ENCODE measurements at regions not wholly inside any gene's neighbourhood (a gene's known extent, or its start where the extent isn't known, plus 50 kb on each side); places are given as distances from the start of the nearest gene placed in this dataset.

DNA sequence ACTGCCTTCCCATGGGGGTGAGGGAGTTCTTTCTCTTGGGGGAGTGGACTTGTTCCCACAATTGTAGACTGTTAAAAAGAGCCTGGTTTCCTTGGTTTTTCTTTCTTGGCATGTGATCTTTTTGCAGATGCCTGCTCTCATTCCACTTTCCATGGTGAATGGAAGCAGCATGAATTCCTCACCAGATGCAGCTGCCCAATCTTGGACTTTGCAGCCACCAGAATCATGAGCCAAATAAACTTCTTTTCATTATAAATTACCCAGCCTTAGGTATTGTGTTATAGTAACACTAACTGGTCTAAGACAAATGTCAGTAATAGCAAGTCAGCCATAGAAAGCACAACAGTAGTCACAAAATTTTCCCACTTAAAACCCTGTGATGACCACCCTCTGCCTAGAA lies 260.5 kb upstream of the THBS1 start:
- TF ChIP-seq EZH2phosphoT487 (IDR thresholded peaks at IDR 0.05; ENCODE audit: borderline replicate concordance, low read length): no peak
- TF ChIP-seq, protein P1, sequence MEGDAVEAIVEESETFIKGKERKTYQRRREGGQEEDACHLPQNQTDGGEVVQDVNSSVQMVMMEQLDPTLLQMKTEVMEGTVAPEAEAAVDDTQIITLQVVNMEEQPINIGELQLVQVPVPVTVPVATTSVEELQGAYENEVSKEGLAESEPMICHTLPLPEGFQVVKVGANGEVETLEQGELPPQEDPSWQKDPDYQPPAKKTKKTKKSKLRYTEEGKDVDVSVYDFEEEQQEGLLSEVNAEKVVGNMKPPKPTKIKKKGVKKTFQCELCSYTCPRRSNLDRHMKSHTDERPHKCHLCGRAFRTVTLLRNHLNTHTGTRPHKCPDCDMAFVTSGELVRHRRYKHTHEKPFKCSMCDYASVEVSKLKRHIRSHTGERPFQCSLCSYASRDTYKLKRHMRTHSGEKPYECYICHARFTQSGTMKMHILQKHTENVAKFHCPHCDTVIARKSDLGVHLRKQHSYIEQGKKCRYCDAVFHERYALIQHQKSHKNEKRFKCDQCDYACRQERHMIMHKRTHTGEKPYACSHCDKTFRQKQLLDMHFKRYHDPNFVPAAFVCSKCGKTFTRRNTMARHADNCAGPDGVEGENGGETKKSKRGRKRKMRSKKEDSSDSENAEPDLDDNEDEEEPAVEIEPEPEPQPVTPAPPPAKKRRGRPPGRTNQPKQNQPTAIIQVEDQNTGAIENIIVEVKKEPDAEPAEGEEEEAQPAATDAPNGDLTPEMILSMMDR (IDR thresholded peaks at IDR 0.05; ENCODE audit: low read depth, low read length, poor library complexity, severe bottlenecking): no peak
- Histone ChIP-seq H3K27ac (ENCODE audit: low read depth, low read length) (no peak overlapping the region), H3K4me1 (ENCODE audit: control insufficient read depth, low read length) (no peaks in the 10 kb centered on the region), H4K20me1 (ENCODE audit: control insufficient read depth, insufficient read depth, low read depth, low read length) (no peaks in the 10 kb centered on the region), H3F3A (ENCODE audit: control insufficient read depth, insufficient read depth) (no peaks in the 10 kb centered on the region), H3K36me3 (ENCODE audit: control insufficient read depth, low read length) (no peaks in the 10 kb centered on the region), H3K27me3 (ENCODE audit: control insufficient read depth, low read length) (no peaks in the 10 kb centered on the region), H3K79me2 (ENCODE audit: control insufficient read depth, low read length) (no peaks in the 10 kb centered on the region), H3K4me3 (ENCODE audit: low read length) (no peak overlapping the region), H3K4me2 (ENCODE audit: low read length) (no peak overlapping the region), H3K9me3 (ENCODE audit: control insufficient read depth, insufficient read depth, low read length) (no peaks in the 10 kb centered on the region), H3K9me2 (replicated peaks; ENCODE audit: control insufficient read depth, low read length) (no peaks in the 10 kb centered on the region)

DNA sequence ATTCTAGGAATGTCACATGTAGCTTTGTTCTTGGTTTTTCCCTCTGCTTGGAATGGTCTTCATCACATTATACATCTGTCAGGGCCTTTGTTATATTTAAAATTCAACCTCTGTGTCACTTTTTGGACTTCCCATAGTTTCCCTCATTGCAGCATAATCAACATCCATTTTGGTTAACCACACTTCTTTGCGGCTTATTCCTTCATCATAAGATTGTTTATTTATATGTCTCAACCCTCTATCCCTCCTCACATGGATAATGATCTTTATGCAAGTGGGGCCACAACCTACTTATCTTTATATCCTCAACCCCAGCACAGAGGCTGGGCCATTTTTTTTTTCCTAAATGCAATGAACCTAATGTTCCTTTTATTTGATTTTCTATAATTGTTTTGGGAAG lies 260.0 kb upstream of the THBS1 start:
- Histone ChIP-seq H4K20me1 (ENCODE audit: control insufficient read depth, insufficient read depth, low read depth, low read length) (no peaks in the 10 kb centered on the region), H3K36me3 (ENCODE audit: control insufficient read depth, low read length) (no peaks in the 10 kb centered on the region), H3K4me3 (ENCODE audit: low read length) (no peak overlapping the region), H3F3A (ENCODE audit: control insufficient read depth, insufficient read depth) (no peaks in the 10 kb centered on the region), H3K27me3 (ENCODE audit: control insufficient read depth, low read length) (no peaks in the 10 kb centered on the region), H3K9me3 (ENCODE audit: control insufficient read depth, insufficient read depth, low read length) (no peaks in the 10 kb centered on the region), H3K4me1 (ENCODE audit: control insufficient read depth, low read length) (no peaks in the 10 kb centered on the region), H3K4me2 (ENCODE audit: low read length) (no peak overlapping the region), H3K27ac (ENCODE audit: low read depth, low read length) (no peak overlapping the region), H3K79me2 (ENCODE audit: control insufficient read depth, low read length) (no peaks in the 10 kb centered on the region), H3K9me2 (replicated peaks; ENCODE audit: control insufficient read depth, low read length) (no peaks in the 10 kb centered on the region)
- TF ChIP-seq, protein P1 (IDR thresholded peaks at IDR 0.05; ENCODE audit: low read depth, low read length, poor library complexity, severe bottlenecking): no peak
- no peak for TF ChIP-seq EZH2phosphoT487 (IDR thresholded peaks at IDR 0.05; ENCODE audit: borderline replicate concordance, low read length)

DNA sequence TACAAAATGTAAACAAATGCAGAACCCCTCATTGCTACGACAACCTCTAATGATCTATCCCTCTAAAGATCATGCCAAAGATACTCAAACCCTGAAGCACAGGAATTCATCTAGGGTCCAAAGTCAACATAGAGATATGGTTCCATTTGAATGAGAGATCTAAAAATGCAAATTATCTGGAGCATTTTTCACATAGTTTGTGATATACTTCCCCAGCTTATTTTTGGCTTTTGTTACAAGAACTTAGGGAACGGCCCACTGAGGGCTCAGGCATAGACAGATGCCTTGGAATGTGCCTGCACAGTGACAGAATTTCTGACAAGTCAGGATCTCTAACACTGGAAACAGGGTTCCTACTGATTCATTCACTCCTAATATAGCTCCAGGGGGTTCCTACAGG lies 258.9 kb upstream of the THBS1 start:
- Histone ChIP-seq H3K27ac (ENCODE audit: low read depth, low read length) (no peak overlapping the region), H3K4me1 (ENCODE audit: control insufficient read depth, low read length) (no peaks in the 10 kb centered on the region), H3K4me2 (ENCODE audit: low read length) (no peak overlapping the region), H3K4me3 (ENCODE audit: low read length) (no peak overlapping the region), H3K79me2 (ENCODE audit: control insufficient read depth, low read length) (no peaks in the 10 kb centered on the region), H3K9me3 (ENCODE audit: control insufficient read depth, insufficient read depth, low read length) (no peaks in the 10 kb centered on the region), H3F3A (ENCODE audit: control insufficient read depth, insufficient read depth) (no peaks in the 10 kb centered on the region), H3K36me3 (ENCODE audit: control insufficient read depth, low read length) (no peaks in the 10 kb centered on the region), H3K27me3 (ENCODE audit: control insufficient read depth, low read length) (no peaks in the 10 kb centered on the region), H4K20me1 (ENCODE audit: control insufficient read depth, insufficient read depth, low read depth, low read length) (no peaks in the 10 kb centered on the region), H3K9me2 (replicated peaks; ENCODE audit: control insufficient read depth, low read length) (no peaks in the 10 kb centered on the region)
- no peak for TF ChIP-seq EZH2phosphoT487 (IDR thresholded peaks at IDR 0.05; ENCODE audit: borderline replicate concordance, low read length)
- TF ChIP-seq, protein P1 (IDR thresholded peaks at IDR 0.05; ENCODE audit: low read depth, low read length, poor library complexity, severe bottlenecking): no peak

DNA sequence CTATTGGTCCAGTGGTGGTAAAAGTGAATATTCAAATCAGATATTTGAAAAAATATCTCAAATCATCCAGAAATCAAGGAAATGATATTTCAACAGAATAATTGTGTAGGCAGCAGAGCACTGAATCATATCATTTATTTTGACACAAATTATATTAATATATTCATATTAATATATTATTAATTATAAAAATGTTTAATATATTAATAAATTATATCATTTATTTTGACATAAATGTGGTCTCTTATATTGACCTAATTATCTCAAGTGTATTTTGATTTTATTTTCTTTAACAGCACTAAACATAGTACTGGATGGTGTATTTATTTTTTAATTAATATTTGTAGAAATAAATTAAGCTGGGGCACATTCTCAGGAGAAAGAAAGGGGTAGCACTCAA lies 257.7 kb upstream of the THBS1 start:
- no peaks in the 10 kb centered on the region for H3K9me3 ChIP-seq (ENCODE audit: control insufficient read depth, insufficient read depth, low read length)
- H3K27ac ChIP-seq (ENCODE audit: low read depth, low read length): no peak overlapping the region
- no peaks in the 10 kb centered on the region for H3F3A ChIP-seq (ENCODE audit: control insufficient read depth, insufficient read depth)
- no peaks in the 10 kb centered on the region for H3K9me2 ChIP-seq (replicated peaks; ENCODE audit: control insufficient read depth, low read length)
- H3K27me3 ChIP-seq (ENCODE audit: control insufficient read depth, low read length): no peaks in the 10 kb centered on the region
- no peaks in the 10 kb centered on the region for H4K20me1 ChIP-seq (ENCODE audit: control insufficient read depth, insufficient read depth, low read depth, low read length)
- TF ChIP-seq EZH2phosphoT487 (IDR thresholded peaks at IDR 0.05; ENCODE audit: borderline replicate concordance, low read length): no peak
- TF ChIP-seq, protein P1 (IDR thresholded peaks at IDR 0.05; ENCODE audit: low read depth, low read length, poor library complexity, severe bottlenecking): no peak
- H3K4me2 ChIP-seq (ENCODE audit: low read length): no peak overlapping the region
- H3K4me1 ChIP-seq (ENCODE audit: control insufficient read depth, low read length): no peaks in the 10 kb centered on the region
- H3K79me2 ChIP-seq (ENCODE audit: control insufficient read depth, low read length): no peaks in the 10 kb centered on the region
- H3K4me3 ChIP-seq (ENCODE audit: low read length): no peak overlapping the region
- H3K36me3 ChIP-seq (ENCODE audit: control insufficient read depth, low read length): no peaks in the 10 kb centered on the region
